ENCODE measurements at regions not wholly inside any gene's neighbourhood (a gene's known extent, or its start where the extent isn't known, plus 50 kb on each side); places are given as distances from the start of the nearest gene placed in this dataset.

GRCh38 chr5:174843263-174844250 is 119.2 kb downstream of the MSX2 start:
- TF ChIP-seq CTCF (IDR thresholded peaks at IDR 0.05; ENCODE audit: low read depth, low read length) (no peak), POLR2A (IDR thresholded peaks at IDR 0.05; ENCODE audit: extremely low read depth, insufficient read length) (no peak)
- TF ChIP-seq, protein P1, sequence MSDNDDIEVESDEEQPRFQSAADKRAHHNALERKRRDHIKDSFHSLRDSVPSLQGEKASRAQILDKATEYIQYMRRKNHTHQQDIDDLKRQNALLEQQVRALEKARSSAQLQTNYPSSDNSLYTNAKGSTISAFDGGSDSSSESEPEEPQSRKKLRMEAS (IDR thresholded peaks at IDR 0.05; ENCODE audit: low read depth, low read length): no peak

All from NB4 (cell line).